ENCODE measurements at regions not wholly inside any gene's neighbourhood (a gene's known extent, or its start where the extent isn't known, plus 50 kb on each side); places are given as distances from the start of the nearest gene placed in this dataset.
"Not testable (repeated sequence)": the region's sequence is repeated elsewhere in the genome, so short reads cannot be mapped to it uniquely, and the experiment has no call there.

DNA sequence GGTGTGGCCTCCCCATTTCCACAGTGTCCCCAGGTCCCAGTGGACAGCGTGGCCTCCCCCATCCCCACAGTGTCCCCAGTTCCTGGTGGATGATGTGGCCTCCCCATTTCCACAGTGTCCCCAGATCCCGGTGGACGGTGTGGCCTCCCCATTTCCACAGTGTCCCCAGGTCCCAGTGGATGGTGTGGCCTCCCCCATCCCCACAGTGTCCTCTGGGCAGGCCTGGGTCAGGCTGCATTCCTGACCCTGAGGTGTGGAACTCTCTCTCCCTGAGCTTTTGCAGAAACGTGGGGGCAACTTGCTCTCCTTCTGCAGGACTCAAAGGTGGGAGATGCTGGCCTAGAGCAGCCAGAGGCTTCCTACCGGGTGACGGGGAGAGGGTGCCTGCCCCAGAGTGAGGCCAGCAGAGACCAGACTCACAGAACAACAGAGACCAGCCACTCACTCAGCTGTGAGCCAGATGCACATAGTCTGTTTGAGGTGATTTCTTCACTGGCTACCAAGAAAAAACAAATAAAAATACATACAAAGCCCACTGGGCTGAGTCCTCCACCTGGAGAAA is 85.8 kb upstream of the FGF3 start:
- DNase-seq (ENCODE audit: low read depth in 2 of 2): no peak

DNA sequence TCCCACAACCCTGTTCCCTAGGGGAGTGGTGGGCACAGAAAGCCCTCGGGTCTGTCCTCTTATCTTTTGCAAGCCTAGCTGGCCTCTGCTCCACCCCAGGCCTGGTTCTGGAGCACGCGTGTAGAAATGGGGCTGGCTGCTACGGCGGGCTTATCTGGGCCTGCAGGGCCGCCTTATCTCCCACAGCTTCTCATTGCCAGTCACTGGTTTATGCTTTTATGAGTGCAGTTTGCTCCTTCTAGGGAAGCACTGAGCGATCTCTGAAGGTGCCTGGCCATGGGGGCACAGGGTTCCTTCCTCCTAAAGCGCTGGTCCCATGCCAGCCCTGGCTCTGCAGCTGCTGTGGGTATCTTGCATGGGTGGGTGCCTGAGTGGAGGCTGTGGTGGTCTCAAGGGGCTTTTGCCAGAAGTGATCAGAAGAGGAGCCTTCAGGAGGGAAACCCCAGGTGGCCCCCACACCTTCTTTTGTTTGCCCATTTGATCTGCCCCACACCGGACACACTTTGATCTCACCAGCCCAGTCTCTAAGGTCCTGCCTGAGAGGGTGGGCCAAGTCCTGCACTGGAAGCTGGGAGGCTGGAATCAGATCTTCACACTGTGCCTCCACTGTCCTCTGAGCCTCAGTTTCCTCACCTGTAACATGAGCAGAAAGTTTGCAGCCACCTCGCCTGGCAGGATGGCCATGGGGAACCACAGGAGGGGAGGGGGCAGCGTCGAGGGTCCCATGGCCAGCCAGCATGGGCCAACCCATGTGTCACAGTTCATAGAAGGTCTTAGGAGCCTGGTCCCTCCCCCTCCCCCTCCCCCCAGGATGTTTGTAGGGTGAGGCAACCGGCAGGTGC is 86.6 kb upstream of the FGF3 start:
- DNase-seq (ENCODE audit: low read depth in 2 of 2): no peak

DNA sequence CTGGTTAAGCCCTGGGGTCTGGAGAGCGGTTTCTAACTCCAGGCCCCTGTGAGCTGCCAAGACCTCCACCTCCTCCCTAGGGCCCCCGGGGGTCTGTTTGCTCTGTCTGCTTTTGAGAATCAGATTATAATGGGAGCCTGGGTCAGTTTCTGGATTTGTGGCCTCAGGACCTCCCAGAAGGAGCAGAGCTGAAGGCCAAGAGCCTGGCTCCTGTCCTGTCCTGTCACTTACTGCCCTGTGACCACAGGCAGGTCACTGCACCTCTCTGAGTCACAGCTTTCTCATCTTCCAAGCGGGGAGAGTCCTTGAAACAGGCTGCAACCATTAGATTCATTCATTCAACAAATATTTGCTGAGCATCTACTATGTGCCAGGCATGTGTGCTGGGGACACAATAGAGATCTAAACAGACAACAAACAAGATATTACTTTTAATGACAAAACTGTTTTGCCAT is 87.3 kb upstream of the FGF3 start:
- DNase-seq (ENCODE audit: low read depth in 2 of 2): no peak

DNA sequence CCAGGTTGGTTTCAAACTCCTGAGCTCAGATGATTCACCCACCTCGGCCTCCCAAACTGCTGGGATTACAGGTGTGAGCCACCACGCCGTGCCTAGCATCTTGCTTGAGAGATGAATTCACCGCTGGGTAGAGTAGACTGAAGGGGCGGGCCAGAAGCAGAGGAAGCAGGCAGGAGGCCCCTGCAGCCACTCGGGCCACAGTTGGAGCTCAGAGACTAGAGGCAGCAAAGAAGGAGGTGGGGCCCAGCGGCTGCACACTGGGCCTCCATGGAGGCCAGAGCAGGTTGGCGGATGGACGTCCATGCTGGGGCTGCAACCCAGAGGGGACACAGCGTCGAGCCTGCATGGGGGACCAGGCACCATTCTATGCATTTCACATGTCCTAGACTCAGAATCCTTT is 88.4 kb upstream of the FGF3 start:
- no peak for DNase-seq (ENCODE audit: low read depth in 2 of 2)

DNA sequence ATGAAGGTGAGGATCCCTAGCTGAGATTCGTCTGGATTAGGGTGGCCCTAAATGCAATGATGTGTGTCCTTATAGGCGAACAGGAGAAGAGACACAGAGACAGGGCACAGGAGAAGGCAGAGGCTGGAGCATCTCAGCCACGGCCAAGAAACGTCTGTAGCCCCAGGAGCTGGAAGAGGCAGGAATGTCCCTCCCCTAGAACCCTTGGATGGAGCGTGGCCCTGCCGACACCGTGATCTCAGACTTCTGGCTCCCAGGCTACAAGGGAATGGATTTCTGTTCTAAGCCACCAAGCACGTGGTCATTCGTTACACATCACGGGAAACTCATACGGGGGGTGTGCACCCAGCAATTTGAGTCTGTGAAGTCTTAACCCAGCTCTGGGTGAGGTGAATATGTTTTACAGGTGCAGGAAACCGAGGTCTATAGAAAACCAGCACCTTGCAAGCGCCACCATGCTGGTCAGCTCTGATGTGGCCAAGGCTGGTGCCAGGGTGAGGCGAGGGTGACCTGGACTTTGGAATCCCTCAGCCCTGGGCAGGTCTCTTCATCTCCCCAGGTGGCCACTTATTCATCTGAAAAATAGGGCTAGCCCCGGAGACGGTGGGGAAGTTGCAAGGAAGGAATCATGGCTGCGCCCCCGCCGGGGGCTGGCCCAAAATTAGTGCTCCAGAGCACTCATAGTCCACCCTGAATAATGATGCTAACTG is 89.5 kb upstream of the FGF3 start:
- no peak for DNase-seq (ENCODE audit: low read depth in 2 of 2)

DNA sequence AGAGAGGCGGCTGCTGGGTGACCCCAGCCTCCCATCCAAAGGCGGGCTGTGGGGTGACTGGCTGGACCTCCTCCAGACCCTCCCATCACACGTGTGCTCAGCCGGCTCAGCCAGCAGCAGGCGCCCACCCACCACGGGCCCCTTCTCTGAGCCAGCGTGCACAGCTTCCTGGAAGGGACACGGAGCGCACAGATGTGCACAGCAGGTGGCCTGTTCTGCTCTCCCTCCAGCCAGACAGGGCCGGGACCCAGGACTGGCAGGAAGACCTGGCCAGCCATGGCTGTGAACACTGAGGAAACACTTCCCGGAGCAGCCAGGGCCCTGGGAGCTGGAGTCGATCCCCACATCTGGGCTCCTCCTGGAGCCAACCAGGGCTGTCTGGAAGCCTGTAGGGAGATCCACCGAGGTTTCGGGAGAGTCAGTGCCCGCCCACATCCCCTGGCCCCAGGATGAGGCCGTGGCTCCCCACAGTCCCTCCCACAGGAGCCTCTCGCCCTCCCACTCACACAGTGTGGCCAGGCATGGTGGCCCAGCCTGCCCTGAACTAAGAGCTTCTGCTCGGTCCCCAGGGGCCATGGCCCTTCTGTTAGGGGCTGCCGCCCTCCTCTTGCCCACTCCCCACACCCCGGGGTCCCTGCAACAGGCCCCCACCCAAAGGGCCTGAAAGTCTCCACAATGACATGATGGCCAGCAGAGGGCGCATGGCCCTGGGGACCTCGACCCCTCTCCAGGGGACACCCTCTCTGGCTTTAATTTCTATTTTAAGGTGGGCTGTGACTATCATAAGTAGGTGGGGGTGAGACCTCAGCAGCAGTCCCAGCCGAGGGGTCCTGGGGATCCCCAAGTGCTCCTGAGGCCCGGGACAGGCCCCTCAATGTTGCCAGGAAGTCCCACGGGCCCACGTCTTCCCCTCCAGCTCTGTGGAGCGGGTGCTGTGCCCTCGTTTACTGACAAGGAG is 90.6 kb upstream of the FGF3 start:
- no peak for DNase-seq (ENCODE audit: low read depth in 2 of 2)

DNA sequence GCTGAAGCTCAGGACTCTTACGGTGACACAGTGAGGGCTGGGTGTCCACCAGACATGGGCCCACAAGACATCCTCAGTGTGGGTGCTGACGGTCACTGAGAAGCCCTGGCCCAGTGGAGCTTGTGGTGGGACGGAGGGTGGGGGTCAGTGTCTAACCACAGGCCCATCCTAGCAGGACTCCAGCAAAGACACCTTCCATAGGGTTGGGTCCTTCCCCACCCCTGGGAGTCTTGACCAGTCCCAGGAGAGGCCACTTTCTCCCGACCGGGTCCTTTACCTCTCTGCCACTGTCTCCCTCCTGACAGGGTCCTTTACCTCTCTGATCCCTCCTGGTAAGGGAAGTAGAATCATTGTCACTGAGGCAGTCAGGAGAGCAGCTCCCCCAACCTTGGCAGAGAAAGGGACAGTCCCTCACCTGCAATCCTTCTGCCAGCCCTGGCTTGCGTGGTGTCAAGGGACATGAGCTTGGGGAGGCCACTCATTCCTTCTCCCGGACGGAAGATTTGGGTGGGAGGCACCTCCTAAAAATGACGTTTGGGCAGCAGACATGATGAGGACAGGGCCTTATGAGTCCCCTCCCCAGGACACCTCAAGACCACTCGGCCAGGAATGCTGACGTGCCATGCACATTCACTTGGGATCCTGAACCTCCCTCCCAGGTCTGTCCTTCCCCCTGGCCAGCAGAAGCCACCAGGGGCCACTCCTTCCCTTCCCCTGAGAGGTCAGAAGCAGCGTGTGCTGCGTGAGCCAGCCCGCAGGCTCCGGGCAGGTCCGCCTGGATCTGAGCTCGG is 91.5 kb upstream of the FGF3 start:
- DNase-seq (ENCODE audit: low read depth in 2 of 2): no peak

DNA sequence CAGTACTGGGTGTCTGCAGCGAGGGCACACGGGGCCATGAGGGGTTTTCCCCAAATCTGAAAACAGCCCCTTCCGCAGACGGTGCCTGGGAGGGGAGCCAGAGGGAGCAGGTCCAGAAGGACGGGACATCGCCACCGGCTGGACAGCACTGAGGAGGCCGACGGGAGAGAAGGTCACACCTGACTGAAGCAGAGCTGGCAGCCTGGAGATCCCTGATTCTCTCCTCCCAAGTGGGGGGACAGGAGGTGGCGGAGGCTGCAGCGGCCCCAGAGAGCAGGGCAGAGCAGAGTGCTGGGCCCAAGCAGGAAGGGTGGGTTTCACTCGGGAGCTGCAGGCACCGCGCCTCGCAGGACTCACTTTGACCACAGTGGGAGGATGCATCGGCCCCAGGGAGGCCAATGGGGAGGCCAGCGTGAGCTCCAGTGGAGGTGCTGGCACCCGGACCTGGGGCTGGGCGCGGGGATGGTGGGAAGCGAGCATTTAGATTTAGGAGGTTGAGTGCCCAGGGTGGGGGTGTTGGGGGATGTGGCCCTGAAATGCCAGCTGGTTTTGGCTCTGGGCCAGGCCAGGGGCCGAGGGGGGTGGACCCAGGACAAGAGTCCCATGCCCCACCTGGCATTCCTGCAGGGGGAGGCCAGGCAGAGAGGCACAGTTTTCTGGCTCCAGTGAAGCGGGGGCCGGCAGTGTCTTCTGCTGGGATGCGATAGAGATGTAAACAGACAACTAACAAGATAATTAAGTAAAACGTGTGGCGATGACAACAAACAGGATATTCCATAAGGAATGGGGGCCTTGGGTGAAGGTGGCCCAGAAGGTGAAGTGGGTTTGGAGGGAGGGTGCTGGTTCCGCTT is 92.3 kb upstream of the FGF3 start:
- no peak for DNase-seq (ENCODE audit: low read depth in 2 of 2)

DNA sequence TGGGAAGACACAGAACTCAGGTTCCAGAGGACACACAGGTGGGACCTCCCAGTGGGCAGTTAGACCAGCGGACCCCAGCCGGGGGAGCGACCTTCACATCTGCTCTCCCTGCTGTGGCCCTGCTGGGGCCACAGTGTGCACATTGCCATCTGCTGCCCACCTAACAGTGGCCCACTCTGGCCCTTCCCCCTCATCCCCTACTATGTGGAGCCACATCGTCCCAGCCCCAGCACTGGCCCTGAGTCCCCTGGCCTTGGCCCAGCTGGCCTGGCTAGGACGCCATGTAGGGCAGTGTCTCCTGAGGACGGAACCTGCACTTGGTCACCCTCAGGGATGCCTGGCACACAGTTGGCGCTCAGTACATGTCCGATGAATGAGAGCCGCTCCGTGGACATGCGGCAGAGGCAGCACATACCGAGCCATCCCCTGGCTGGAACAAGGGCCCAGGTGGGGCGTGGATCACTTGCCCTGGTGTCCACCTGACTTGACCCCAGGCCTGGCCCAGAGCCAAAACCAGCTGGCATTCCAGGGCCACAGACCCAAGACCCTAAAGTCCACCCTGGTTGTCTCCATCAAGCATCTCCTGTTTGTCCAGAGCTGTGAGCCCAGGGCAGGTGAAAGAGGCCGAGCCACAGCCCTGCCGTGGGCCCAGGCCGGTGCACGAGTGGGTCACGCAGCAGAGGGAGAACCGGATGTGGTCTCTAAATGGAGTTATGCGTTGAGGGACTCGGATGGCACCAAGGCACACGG is 93.1 kb upstream of the FGF3 start:
- DNase-seq (ENCODE audit: low read depth in 2 of 2): no peak

DNA sequence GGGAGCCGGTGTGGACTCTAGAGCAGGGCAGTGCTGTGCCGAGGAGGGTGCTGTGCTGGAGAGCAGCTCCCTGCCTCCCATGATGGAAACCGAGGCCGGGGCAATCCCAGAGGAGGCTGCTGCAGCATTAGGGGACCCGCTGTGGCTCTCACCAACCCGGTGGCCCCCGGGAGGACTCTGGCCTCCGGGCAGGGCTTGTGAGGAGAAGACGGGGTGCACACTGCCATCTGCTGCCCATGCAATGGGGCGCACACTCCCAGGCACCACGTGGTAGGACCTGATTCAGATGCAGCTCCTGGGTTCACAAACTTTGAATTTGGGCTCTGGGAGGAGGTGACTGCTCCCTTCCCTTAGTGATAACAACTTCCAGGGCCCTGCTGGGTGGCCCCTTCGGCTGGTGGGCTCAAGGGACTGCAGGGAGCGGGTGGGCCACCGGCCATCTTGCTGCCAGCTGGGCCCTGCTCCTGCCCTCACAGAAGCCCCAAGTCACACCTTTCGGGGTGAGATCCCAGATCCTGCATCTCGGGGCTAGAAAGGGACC is 93.8 kb upstream of the FGF3 start:
- DNase-seq (ENCODE audit: low read depth in 2 of 2): no peak

DNA sequence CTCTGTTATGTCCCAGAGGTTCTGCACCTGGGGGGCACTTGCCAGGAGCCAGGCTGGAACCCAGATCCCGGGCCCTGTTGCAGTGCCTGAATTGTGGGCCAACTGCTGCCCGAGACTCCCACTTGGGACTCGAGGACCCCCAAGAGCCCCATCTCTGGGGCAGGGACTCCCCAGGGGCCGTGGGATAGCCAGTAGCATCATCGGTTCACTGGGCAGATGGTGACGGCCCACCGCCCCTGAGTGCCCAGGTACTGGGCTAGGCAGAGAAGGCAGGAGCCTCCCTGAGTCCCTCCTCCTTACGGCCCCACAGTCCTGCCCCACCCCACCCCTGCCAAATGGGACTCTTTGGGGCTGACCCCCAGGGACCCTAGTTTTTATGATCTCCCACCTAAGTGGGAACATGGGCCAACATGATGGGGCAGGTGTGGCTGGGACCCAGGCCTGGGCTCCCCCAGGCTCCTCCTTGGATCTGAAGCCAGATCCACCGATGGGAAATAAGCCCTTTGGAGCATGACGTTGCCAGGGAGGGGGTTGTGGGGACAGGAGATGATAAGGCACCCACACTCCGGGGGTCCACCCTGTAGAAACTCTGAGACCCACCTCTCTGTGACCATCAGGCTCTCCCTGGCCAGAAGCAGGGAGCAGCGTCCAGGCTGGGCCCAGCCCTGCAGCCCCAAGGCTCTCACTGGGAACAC is 94.5 kb upstream of the FGF3 start:
- no peak for DNase-seq (ENCODE audit: low read depth in 2 of 2)

DNA sequence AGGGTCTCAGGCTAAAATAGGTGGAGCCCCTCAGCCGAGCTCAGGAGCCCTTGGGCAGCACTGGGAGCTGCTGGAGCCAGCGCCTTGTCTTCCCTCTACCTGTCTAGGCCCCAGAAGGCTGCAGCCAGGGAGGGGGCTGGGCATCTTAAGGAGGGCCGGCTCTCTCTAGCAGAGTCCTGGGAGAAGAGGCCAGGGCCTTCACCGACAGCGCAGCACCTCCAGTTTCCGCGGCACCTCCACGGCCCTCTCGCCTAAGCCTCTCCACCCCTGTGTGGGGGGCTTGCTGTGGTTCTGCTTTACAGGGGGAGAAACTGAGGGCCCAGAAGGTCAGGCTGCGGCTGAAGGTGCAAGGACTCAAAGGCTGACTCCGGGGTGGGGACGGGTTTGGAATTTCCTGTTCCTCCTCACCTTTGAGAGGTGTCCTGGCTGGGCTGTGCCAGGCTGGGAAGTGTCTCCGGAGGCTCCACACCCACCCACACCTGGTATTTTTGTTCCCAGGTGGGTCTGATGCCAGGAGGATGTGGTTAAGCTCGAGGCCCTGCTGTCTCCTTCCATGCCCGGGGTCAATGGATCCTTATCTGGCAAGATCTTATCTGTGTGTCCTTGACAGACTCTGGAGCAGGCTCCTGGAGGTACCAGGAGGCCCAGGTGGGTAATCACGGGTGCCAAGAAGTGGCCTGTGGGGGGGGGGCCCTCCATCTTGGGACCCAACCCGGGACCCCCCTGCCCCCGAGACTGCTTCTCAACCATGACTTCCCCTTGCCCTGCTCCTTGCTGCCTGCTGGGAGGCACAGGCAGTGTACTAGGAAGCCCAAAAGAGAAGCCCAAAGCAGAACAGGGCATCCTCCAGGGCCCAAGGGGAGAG is 95.3 kb upstream of the FGF3 start:
- no peak for DNase-seq (ENCODE audit: low read depth in 2 of 2)

DNA sequence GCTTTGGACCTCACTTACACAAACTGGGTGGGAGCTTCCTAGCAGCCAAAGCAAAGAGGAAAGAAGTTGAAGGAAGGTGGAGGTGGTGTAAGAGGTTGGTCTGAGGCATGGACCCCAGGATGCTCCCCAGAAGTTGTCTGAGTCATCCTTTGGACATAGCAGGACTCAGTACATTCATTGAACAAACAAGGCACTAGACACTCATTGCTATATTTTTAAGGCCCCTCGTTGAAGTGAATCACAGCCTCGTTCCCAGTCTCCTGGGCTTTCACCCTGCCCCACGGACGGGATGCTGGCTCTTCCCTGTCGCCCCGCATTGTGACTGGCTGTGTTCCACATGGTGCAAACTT is 95.9 kb upstream of the FGF3 start:
- DNase-seq (ENCODE audit: low read depth in 2 of 2): no peak

DNA sequence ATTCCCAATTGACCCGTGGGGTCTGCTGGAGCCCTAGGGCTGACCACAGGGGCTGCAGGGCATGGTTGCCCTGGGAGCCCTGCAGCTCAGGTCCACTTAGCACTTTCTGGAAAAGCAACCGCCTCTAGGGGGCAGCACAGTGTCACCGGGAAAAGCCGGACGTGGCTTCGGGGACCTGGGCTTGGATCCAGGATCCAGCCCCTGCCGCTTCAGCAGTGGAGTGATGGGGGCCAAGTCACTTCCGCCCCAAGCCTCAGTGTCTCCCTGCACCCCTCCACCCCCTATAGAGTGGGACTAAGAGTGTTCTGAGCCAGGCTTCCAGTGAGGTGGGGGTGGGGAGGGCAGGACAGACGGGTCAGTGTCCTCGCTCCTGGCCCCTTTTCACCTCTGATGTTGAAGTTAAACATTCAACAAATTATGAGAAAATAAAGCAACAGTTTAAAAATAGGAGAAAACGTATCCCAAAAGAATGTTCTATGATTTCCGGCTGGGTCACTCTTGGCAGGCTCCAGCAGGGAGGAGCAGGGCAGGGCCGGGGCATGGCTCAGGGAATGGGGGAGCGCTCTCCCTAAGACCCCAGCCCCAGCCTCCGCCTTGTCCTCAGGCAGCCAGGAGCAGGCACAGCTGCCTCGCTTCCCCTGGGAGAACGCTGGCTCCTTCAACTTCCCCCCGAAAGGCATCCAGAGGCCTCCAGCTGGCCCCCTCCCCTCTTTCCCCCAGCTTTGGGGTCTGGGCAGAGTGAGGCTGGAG is 96.5 kb upstream of the FGF3 start:
- DNase-seq (ENCODE audit: low read depth in 2 of 2): peak; percentile 38 to 50

DNA sequence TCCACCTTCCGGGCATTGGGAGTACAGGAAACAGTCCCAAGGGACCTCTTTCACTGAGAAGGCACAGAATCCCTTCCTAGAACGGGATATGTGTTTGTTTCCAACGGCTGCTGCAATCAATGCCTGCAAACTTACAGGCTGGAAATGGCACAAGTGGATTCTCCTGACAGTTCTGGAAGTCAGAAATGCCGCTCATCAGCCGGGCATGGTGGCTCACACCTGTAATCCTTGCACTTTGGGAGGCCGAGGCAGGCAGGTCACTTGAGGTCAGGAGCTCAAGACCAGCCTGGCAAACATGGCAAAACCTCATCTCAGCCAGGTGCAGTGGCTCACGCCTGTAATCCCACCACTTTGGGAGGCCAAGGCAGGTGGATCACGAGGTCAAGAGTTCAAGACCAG is 97.0 kb upstream of the FGF3 start:
- not testable (repeated sequence) for DNase-seq (ENCODE audit: low read depth in 2 of 2)

DNA sequence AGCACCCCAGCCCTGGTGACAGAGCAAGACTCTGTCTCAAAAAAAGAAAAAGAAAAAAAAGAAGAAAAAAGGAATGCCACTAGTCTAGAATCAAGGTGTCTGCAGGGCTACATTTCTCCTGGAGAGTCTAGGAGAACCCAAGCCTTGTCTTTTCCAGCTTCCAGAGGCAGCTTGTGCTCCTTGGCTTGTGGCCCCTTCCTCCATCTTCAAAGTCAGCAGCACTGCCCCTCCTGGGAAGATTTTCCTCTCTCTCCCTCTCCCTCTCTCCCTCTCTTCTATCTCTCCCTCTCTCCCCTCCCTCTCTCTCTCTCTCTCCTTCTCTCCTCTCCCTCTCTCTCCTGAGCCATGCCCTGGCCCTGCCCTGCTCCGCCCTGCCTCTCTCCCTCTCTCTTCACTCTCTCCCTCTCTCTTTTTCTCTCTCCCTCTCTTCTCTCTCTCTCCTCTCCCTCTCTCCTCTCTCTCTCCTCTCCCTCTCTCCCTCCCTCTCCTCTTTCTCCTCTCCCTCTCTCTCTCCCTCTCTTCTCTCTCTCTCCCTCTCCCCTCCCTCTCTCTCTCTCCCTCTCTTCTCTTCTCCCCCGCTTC is 97.7 kb upstream of the FGF3 start:
- no peak for DNase-seq (ENCODE audit: low read depth in 2 of 2)
